HL-60 (cell line): ENCODE measurements at regions not wholly inside any gene's neighbourhood (a gene's known extent, or its start where the extent isn't known, plus 50 kb on each side); places are given as distances from the start of the nearest gene placed in this dataset.

Experiments
- DNase-seq, 2 experiments: peaks; one replicate each; pipeline ENCODE4 v3.0.0-alpha.2; 2010 to 2020; ENCODE audit warnings: low read depth in 1 of 2, low spot score in 1 of 2
- H3K27ac ChIP-seq: fragments of 250-450 bp; sonication (Bioruptor Pico); replicated peaks from 2 replicates; pipeline ENCODE4 v1.5.1; 2020; ENCODE audit warnings: mild to moderate bottlenecking, moderate library complexity
- H3K27me3 ChIP-seq: fragments of 250-450 bp; sonication (Bioruptor Pico); 2 replicates; pipeline ENCODE4 v1.5.1; 2021; ENCODE audit warnings: mild to moderate bottlenecking, moderate library complexity; ENCODE audit not compliant: insufficient read depth, poor library complexity, severe bottlenecking
- H3K4me3 ChIP-seq: replicated peaks from 2 replicates; pipeline ENCODE4 v1.5.1; 2011; ENCODE audit warnings: mild to moderate bottlenecking, control low read depth, low read length; ENCODE audit not compliant: insufficient read depth
- GABPA ChIP-seq: IDR thresholded peaks from 2 replicates; pipeline ENCODE4 v1.6.1; 2012; ENCODE audit warnings: low read depth
- POLR2AphosphoS5 ChIP-seq: IDR thresholded peaks from 2 replicates; pipeline ENCODE4 v1.6.1; 2012; ENCODE audit warnings: low read depth
- SPI1 ChIP-seq: IDR thresholded peaks from 2 replicates; pipeline ENCODE4 v1.6.1; 2012; ENCODE audit warnings: low read depth, mild to moderate bottlenecking, borderline replicate concordance
- TF ChIP-seq, protein P1 (sequence below): IDR thresholded peaks from one replicate; pipeline ENCODE4 v1.5.1; 2011; ENCODE audit warnings: low read length, control low read depth, inconsistent platforms; ENCODE audit not compliant: insufficient read depth
- TF ChIP-seq, protein P2 (sequence below): IDR thresholded peaks from 2 replicates; pipeline ENCODE4 v1.6.1; 2012; ENCODE audit warnings: low read depth; ENCODE audit not compliant: insufficient replicate concordance

DNA sequence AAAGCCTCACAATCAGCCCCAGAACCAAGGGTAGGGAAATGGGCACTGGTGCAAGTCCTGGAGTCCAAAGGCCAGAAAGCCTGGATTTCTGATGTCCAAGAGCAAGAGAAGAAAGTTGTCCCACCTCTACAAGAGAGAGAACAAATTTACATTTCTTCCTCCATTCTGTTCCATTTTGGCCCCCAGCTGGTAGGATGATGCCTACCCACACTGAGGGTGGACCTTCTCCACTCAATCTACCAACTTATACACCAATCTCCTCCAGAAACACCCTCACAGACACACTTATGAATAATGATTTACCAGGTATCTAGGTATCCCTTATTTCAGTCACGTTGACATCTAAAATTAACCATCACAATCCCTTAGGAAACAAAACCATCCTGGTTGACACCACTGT is 367.8 kb upstream of the GRIA3 start:
- TF ChIP-seq, protein P1, sequence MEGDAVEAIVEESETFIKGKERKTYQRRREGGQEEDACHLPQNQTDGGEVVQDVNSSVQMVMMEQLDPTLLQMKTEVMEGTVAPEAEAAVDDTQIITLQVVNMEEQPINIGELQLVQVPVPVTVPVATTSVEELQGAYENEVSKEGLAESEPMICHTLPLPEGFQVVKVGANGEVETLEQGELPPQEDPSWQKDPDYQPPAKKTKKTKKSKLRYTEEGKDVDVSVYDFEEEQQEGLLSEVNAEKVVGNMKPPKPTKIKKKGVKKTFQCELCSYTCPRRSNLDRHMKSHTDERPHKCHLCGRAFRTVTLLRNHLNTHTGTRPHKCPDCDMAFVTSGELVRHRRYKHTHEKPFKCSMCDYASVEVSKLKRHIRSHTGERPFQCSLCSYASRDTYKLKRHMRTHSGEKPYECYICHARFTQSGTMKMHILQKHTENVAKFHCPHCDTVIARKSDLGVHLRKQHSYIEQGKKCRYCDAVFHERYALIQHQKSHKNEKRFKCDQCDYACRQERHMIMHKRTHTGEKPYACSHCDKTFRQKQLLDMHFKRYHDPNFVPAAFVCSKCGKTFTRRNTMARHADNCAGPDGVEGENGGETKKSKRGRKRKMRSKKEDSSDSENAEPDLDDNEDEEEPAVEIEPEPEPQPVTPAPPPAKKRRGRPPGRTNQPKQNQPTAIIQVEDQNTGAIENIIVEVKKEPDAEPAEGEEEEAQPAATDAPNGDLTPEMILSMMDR: no peak
- TF ChIP-seq POLR2AphosphoS5: no peak
- TF ChIP-seq, protein P2, sequence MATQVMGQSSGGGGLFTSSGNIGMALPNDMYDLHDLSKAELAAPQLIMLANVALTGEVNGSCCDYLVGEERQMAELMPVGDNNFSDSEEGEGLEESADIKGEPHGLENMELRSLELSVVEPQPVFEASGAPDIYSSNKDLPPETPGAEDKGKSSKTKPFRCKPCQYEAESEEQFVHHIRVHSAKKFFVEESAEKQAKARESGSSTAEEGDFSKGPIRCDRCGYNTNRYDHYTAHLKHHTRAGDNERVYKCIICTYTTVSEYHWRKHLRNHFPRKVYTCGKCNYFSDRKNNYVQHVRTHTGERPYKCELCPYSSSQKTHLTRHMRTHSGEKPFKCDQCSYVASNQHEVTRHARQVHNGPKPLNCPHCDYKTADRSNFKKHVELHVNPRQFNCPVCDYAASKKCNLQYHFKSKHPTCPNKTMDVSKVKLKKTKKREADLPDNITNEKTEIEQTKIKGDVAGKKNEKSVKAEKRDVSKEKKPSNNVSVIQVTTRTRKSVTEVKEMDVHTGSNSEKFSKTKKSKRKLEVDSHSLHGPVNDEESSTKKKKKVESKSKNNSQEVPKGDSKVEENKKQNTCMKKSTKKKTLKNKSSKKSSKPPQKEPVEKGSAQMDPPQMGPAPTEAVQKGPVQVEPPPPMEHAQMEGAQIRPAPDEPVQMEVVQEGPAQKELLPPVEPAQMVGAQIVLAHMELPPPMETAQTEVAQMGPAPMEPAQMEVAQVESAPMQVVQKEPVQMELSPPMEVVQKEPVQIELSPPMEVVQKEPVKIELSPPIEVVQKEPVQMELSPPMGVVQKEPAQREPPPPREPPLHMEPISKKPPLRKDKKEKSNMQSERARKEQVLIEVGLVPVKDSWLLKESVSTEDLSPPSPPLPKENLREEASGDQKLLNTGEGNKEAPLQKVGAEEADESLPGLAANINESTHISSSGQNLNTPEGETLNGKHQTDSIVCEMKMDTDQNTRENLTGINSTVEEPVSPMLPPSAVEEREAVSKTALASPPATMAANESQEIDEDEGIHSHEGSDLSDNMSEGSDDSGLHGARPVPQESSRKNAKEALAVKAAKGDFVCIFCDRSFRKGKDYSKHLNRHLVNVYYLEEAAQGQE: no peak
- no peak for TF ChIP-seq GABPA
- no peak for TF ChIP-seq SPI1
- no peaks in the 10 kb centered on the region for H3K27me3 ChIP-seq
- no peak overlapping the region for H3K27ac ChIP-seq
- H3K4me3 ChIP-seq: no peak overlapping the region
- no peak for DNase-seq

DNA sequence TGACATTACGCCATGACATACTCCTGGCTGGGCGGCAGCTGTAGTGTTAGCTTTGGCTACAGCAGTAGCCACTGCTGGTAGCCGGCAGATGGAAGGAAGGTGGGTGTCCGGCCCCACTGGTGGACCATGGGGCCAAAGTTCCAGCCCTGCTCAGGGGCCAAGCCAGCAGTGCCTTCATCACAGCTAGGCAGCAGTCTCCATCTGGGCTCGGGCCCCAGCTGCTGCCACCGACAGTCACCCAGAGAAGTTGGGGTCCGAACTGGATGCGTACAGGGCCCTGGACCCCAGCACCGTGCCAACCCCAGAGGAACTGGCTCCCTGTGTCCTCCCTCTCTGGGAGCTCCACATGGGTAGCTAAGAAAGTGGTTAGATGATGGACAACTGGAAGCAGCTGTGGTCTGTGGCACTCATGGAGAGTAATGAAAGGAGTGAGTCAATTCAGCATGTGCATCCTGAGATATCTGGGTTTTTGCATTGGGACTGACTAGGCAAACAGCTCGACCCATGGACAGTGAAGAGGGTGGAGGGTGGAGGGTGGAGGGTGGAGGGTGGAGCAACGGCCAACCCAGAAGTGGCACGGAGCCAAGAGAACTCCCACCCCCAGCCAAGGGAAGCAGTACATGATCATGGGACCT is 366.6 kb upstream of the GRIA3 start:
- TF ChIP-seq POLR2AphosphoS5 (no peak), GABPA (no peak), SPI1 (no peak)
- TF ChIP-seq, protein P1: no peak
- TF ChIP-seq, protein P2: no peak
- no peaks in the 10 kb centered on the region for H3K27me3 ChIP-seq
- no peak for DNase-seq
- H3K27ac ChIP-seq: no peak overlapping the region
- no peak overlapping the region for H3K4me3 ChIP-seq

DNA sequence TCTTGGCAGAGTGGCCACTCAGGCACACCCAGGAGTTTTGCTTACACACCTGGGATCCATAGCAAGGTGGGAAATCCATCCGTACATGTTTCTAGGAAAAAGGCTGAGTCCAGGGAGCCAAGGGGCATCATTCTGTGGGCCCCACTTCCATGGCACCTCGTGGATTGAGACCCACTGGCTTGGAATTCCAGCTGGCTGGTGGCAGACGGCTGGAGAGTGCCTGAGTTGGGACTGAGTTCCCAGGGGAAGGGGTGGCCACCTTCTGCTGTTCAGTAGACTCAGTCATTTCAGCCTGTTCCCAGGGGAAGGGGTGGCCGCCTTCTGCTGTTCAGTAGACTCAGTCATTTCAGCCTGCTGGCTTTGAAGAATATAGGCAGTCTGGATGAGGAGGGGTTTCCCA is 366.0 kb upstream of the GRIA3 start:
- H3K27me3 ChIP-seq: no peaks in the 10 kb centered on the region
- H3K4me3 ChIP-seq: no peak overlapping the region
- no peak for DNase-seq
- H3K27ac ChIP-seq: no peak overlapping the region
- TF ChIP-seq SPI1: no peak
- TF ChIP-seq, protein P2: no peak
- TF ChIP-seq, protein P1: no peak
- TF ChIP-seq POLR2AphosphoS5: no peak
- no peak for TF ChIP-seq GABPA
